Uterus (tissue), 3 donors: ENCODE measurements at regions not wholly inside any gene's neighbourhood (a gene's known extent, or its start where the extent isn't known, plus 50 kb on each side); places are given as distances from the start of the nearest gene placed in this dataset.

Experiments
- DNase-seq, 2 donors: peaks; one replicate each; pipeline ENCODE4 v3.0.0-alpha.2; 2019 to 2020
- H3K27ac ChIP-seq, 2 donors: fragments of 200-600 bp; sonication (generic); 1 replicate in 1 of 2; 2 replicates in 1 of 2; pipeline ENCODE4 v1.5.1; 2016 to 2018
- H3K27me3 ChIP-seq, 2 donors: fragments of 200-600 bp; sonication (generic); one replicate each; pipeline ENCODE4 v1.5.1; 2018 to 2019; ENCODE audit warnings: control low read depth in 1 of 2
- H3K36me3 ChIP-seq, 2 donors: fragments of 200-600 bp; sonication (generic); one replicate each; pipeline ENCODE4 v1.5.1; 2019; ENCODE audit warnings: control low read depth in 1 of 2
- H3K4me1 ChIP-seq, 2 donors: fragments of 200-600 bp; sonication (generic); one replicate each; pipeline ENCODE4 v1.5.1; 2018 to 2019; ENCODE audit warnings: control low read depth in 1 of 2
- H3K4me3 ChIP-seq, 2 donors: fragments of 200-600 bp; sonication (generic); 1 replicate in 1 of 2; 2 replicates in 1 of 2; pipeline ENCODE4 v1.5.1; 2018 to 2019; ENCODE audit warnings: mild to moderate bottlenecking in 1 of 2
- H3K9me3 ChIP-seq, 2 donors: fragments of 200-600 bp; sonication (generic); one replicate each; pipeline ENCODE4 v1.5.1; 2019; ENCODE audit warnings: control low read depth in 1 of 2
- CTCF ChIP-seq, 4 experiments: fragments of 200-600 bp in 2 of 4; fragments of 450-650 bp in 2 of 4; sonication (generic) in 2 of 4; IDR thresholded peaks; one replicate each; pipeline ENCODE4 v1.5.1; 2016 to 2019; ENCODE audit warnings: antibody characterized with exemption in 4 of 4, mild to moderate bottlenecking in 2 of 4, moderate library complexity in 1 of 4
- POLR2A ChIP-seq, 2 donors: fragments of 450-650 bp; IDR thresholded peaks; one replicate each; pipeline ENCODE4 v1.6.1; 2016; ENCODE audit warnings: antibody characterized with exemption in 2 of 2, mild to moderate bottlenecking in 1 of 2, moderate library complexity in 1 of 2
- intact Hi-C: fragments of 100-400 bp; cut with DNase I; formaldehyde crosslinking; loops from one replicate; pipeline ENCODE4 v1.15.1; 2023; ENCODE audit warnings: low total_unique reads
- donor health status: DM: yes; HTN: yes; CAD: no.

- intact Hi-C loops, result no loop called here
- TF ChIP-seq POLR2A (IDR thresholded peaks at IDR 0.05) (no peak), CTCF (IDR thresholded peaks at IDR 0.05) (no peak)
These were observed 87.3 kb downstream of the RSPH3 start for GRCh38 chr6:158912655-158913054.

GRCh38 chr6:158911746-158912480 is 88.1 kb downstream of the RSPH3 start:
- no peak overlapping the region for H3K27ac ChIP-seq

More at GRCh38 chr6:158912655-158913054, 87.3 kb downstream of the RSPH3 start:
- H3K9me3 ChIP-seq, result no peaks in the 10 kb centered on the region
- DNase-seq, result no peak
- H3K36me3 ChIP-seq, result no peaks in the 10 kb centered on the region
- no peak overlapping the region for H3K27ac ChIP-seq
- no peak overlapping the region for H3K4me3 ChIP-seq
- no peaks in the 10 kb centered on the region for H3K4me1 ChIP-seq
- no peaks in the 10 kb centered on the region for H3K27me3 ChIP-seq

GRCh38 chr6:158910484-158911440 is 89.2 kb downstream of the RSPH3 start:
- H3K9me3 ChIP-seq, result no peaks in the 10 kb centered on the region
- H3K27ac ChIP-seq, result no peak overlapping the region
- H3K4me3 ChIP-seq, result no peak overlapping the region
- no peaks in the 10 kb centered on the region for H3K36me3 ChIP-seq
- H3K4me1 ChIP-seq, result no peaks in the 10 kb centered on the region
- no peak for TF ChIP-seq POLR2A (IDR thresholded peaks at IDR 0.05)
- no peak for TF ChIP-seq CTCF (IDR thresholded peaks at IDR 0.05)
- no peak for DNase-seq
- H3K27me3 ChIP-seq, result no peaks in the 10 kb centered on the region
- intact Hi-C loops, result no loop called here

More at GRCh38 chr6:158911746-158912480, 88.1 kb downstream of the RSPH3 start:
- no peak for DNase-seq
- intact Hi-C loops, result no loop called here
- Histone ChIP-seq H3K4me3 (no peak overlapping the region), H3K27me3 (no peaks in the 10 kb centered on the region), H3K4me1 (no peaks in the 10 kb centered on the region), H3K9me3 (no peaks in the 10 kb centered on the region), H3K36me3 (no peaks in the 10 kb centered on the region)
- TF ChIP-seq CTCF (IDR thresholded peaks at IDR 0.05) (no peak), POLR2A (IDR thresholded peaks at IDR 0.05) (no peak)

- Histone ChIP-seq H3K27me3 (no peaks in the 10 kb centered on the region), H3K4me3 (no peak overlapping the region), H3K9me3 (peaks cover under 1 to 3% of the 10 kb centered on the region in 2 donors), H3K36me3 (no peaks in the 10 kb centered on the region), H3K27ac (no peak overlapping the region), H3K4me1 (no peaks in the 10 kb centered on the region)
- DNase-seq, result no peak
- TF ChIP-seq POLR2A (IDR thresholded peaks at IDR 0.05) (no peak), CTCF (IDR thresholded peaks at IDR 0.05) (no peak)
- intact Hi-C loops, result no loop called here
These were observed 90.1 kb downstream of the RSPH3 start for GRCh38 chr6:158909938-158910337.

- no peak for DNase-seq
- TF ChIP-seq CTCF (IDR thresholded peaks at IDR 0.05), result no peak
- H3K27me3 ChIP-seq, result no peaks in the 10 kb centered on the region
- no peak overlapping the region for H3K4me3 ChIP-seq
- H3K27ac ChIP-seq, result no peak overlapping the region
- intact Hi-C loops, result no loop called here
- H3K9me3 ChIP-seq, result peaks cover 3 to 7% of the 10 kb centered on the region in 2 donors
- no peaks in the 10 kb centered on the region for H3K36me3 ChIP-seq
- H3K4me1 ChIP-seq, result no peaks in the 10 kb centered on the region
These were observed 89.4 kb upstream of the EZR start for GRCh38 chr6:158908606-158909005.
